H1 (cell line): ENCODE measurements at regions not wholly inside any gene's neighbourhood (a gene's known extent, or its start where the extent isn't known, plus 50 kb on each side); places are given as distances from the start of the nearest gene placed in this dataset.

Source experiments
- CTCF ChIA-PET: fragments of 300-600 bp; sonication (Branson Sonifier 250); formaldehyde crosslinking; loops from one replicate; lab custom pipeline; 2021; ENCODE audit not compliant: partially characterized antibody; lab: Charles Lee
- POLR2A ChIA-PET: fragments of 300-600 bp; sonication (Branson Sonifier 250); formaldehyde crosslinking; loops from one replicate; lab custom pipeline; 2021; ENCODE audit warnings: inconsistent platforms; ENCODE audit not compliant: partially characterized antibody; lab: Charles Lee
- DNase-seq, 2 experiments: peaks; one replicate each; pipeline versions ENCODE4 v3.0.0 to v3.0.0-alpha.2; 2010 to 2022; ENCODE audit warnings: low spot score in 2 of 2, low read depth in 1 of 2, mixed read lengths in 1 of 2
- FAIRE-seq: peaks from 2 replicates; lab custom pipeline; 2011; peaks lifted over from hg19 to GRCh38; lab: Jason Lieb, UNC
- H2AFZ ChIP-seq: 2 replicates; pipeline ENCODE4 v1.8.1; 2012; ENCODE audit warnings: low read length, inconsistent platforms
- H2AK5ac ChIP-seq: 2 replicates; pipeline ENCODE4 v1.6.1; 2013; ENCODE audit warnings: low read depth, low read length
- H2BK120ac ChIP-seq: replicated peaks from 2 replicates; pipeline ENCODE3; 2013; ENCODE audit warnings: low read depth, low read length, inconsistent platforms
- H2BK12ac ChIP-seq: 2 replicates; pipeline ENCODE4 v1.6.1; 2013; ENCODE audit warnings: low read depth, low read length
- H2BK15ac ChIP-seq: 2 replicates; pipeline ENCODE4 v1.6.1; 2013; ENCODE audit warnings: low read length
- H2BK20ac ChIP-seq: 2 replicates; pipeline ENCODE4 v1.6.1; 2013; ENCODE audit warnings: low read length
- H2BK5ac ChIP-seq: 2 replicates; pipeline ENCODE4 v1.6.1; 2013; ENCODE audit warnings: low read depth, low read length
- H3K14ac ChIP-seq: 2 replicates; pipeline ENCODE4 v1.6.1; 2013; ENCODE audit warnings: inconsistent platforms; ENCODE audit not compliant: insufficient read length
- H3K18ac ChIP-seq: 2 replicates; pipeline ENCODE4 v1.6.1; 2013; ENCODE audit warnings: low read length; ENCODE audit errors: extremely low read depth
- H3K23ac ChIP-seq: 2 replicates; pipeline ENCODE4 v1.6.1; 2013; ENCODE audit warnings: inconsistent platforms; ENCODE audit not compliant: insufficient read length
- H3K23me2 ChIP-seq: 2 replicates; pipeline ENCODE4 v1.6.1; 2013; ENCODE audit warnings: low read depth, low read length
- H3K27ac ChIP-seq: 2 replicates; pipeline ENCODE4 v1.6.1; 2011; ENCODE audit warnings: low read depth, low read length, inconsistent platforms
- H3K27me3 ChIP-seq, 4 experiments: replicated peaks in 1 of 4; 1 replicate in 1 of 4; 2 replicates in 3 of 4; pipeline versions ENCODE4 v1.6.1 to v1.8.1; 2011 to 2013; ENCODE audit warnings: low read length in 3 of 4, mild to moderate bottlenecking in 3 of 4, inconsistent platforms in 2 of 4, mixed read lengths in 2 of 4, moderate library complexity in 1 of 4; ENCODE audit not compliant: control insufficient read depth in 3 of 4, insufficient read depth in 3 of 4; ENCODE audit errors: extremely low read depth in 1 of 4
- H3K36me3 ChIP-seq, 4 experiments: 2 replicates each; pipeline versions ENCODE4 v1.6.1 to v1.8.1; 2011 to 2013; ENCODE audit warnings: mild to moderate bottlenecking in 4 of 4, low read length in 3 of 4, moderate library complexity in 2 of 4, control low read depth in 1 of 4, inconsistent platforms in 1 of 4; ENCODE audit not compliant: insufficient read depth in 4 of 4, control insufficient read depth in 2 of 4
- H3K4ac ChIP-seq: replicated peaks from 2 replicates; pipeline ENCODE3; 2013; ENCODE audit warnings: low read length, low read depth, mixed read lengths, inconsistent platforms; ENCODE audit not compliant: insufficient read length
- H3K4me1 ChIP-seq, 4 experiments: replicated peaks in 1 of 4; 1 replicate in 1 of 4; 2 replicates in 3 of 4; pipeline versions ENCODE4 v1.6.1 to v1.8.1; 2011 to 2013; ENCODE audit warnings: low read length in 3 of 4, inconsistent platforms in 2 of 4, mixed read lengths in 1 of 4; ENCODE audit not compliant: insufficient read depth in 4 of 4, control insufficient read depth in 3 of 4
- H3K4me2 ChIP-seq, 2 experiments: 2 replicates each; pipeline versions ENCODE4 v1.6.1 to v1.8.1; 2011 to 2013; ENCODE audit warnings: low read depth in 2 of 2, low read length in 2 of 2, control low read depth in 1 of 2, inconsistent platforms in 1 of 2, mild to moderate bottlenecking in 1 of 2; ENCODE audit not compliant: insufficient read depth in 1 of 2
- H3K4me3 ChIP-seq, 4 experiments: fragments of 200-600, 300-600 bp in 1 of 4; sonication (generic), shearing (Covaris generic), sonication (Bioruptor Twin) in 1 of 4; 2 replicates each; pipeline versions ENCODE4 v1.5.1 to v1.8.1; 2011 to 2016; ENCODE audit warnings: low read length in 4 of 4, low read depth in 3 of 4, control low read depth in 2 of 4, inconsistent platforms in 2 of 4, mild to moderate bottlenecking in 2 of 4, mixed read lengths in 1 of 4, moderate library complexity in 1 of 4; ENCODE audit not compliant: insufficient read depth in 2 of 4; ENCODE audit errors: extremely low read depth in 1 of 4
- H3K56ac ChIP-seq: replicated peaks from 2 replicates; pipeline ENCODE3; 2013; ENCODE audit warnings: low read depth, mild to moderate bottlenecking, mixed read lengths, low read length, inconsistent platforms; ENCODE audit not compliant: insufficient read length
- H3K79me1 ChIP-seq: 2 replicates; pipeline ENCODE4 v1.6.1; 2013; ENCODE audit warnings: low read depth, low read length, control low read depth
- H3K79me2 ChIP-seq, 2 experiments: 2 replicates each; pipeline versions ENCODE4 v1.6.1 to v1.8.1; 2012 to 2013; ENCODE audit warnings: low read length in 2 of 2, mild to moderate bottlenecking in 2 of 2, inconsistent platforms in 1 of 2; ENCODE audit not compliant: insufficient read depth in 2 of 2, control insufficient read depth in 1 of 2
- H3K9ac ChIP-seq, 4 experiments: replicated peaks in 1 of 4; 1 replicate in 1 of 4; 2 replicates in 3 of 4; pipeline versions ENCODE4 v1.6.1 to v1.8.1; 2011 to 2013; ENCODE audit warnings: low read depth in 3 of 4, low read length in 3 of 4, control low read depth in 2 of 4, mild to moderate bottlenecking in 2 of 4, moderate library complexity in 2 of 4, inconsistent platforms in 1 of 4; ENCODE audit errors: extremely low read depth in 1 of 4
- H3K9me3 ChIP-seq, 2 experiments: 2 replicates each; pipeline versions ENCODE4 v1.6.1 to v1.8.1; 2012 to 2013; ENCODE audit warnings: mild to moderate bottlenecking in 2 of 2, moderate library complexity in 2 of 2, control low read depth in 1 of 2, inconsistent platforms in 1 of 2, low read depth in 1 of 2, low read length in 1 of 2, mixed read lengths in 1 of 2; ENCODE audit not compliant: insufficient read depth in 2 of 2
- H4K20me1 ChIP-seq, 2 experiments: replicated peaks in 1 of 2; 2 replicates each; pipeline versions ENCODE3 to v1.8.1; 2011 to 2013; ENCODE audit warnings: inconsistent platforms in 2 of 2, low read length in 2 of 2, mild to moderate bottlenecking in 1 of 2; ENCODE audit not compliant: insufficient read depth in 2 of 2, control insufficient read depth in 1 of 2
- H4K5ac ChIP-seq: 2 replicates; pipeline ENCODE4 v1.6.1; 2013; ENCODE audit warnings: low read length, low read depth, mixed read lengths, inconsistent platforms; ENCODE audit not compliant: insufficient read length
- H4K8ac ChIP-seq: 2 replicates; pipeline ENCODE4 v1.8.0; 2013; ENCODE audit warnings: mild to moderate bottlenecking, moderate library complexity, low read length, inconsistent platforms; ENCODE audit not compliant: insufficient read depth; ENCODE audit errors: extremely low read depth
- H4K91ac ChIP-seq: replicated peaks from 2 replicates; pipeline ENCODE3; 2013; ENCODE audit warnings: low read length, mixed read lengths, inconsistent platforms; ENCODE audit not compliant: insufficient read length
- ATF3 ChIP-seq: IDR thresholded peaks from 2 replicates; pipeline ENCODE4 v1.6.1; 2011; ENCODE audit warnings: low read depth, mild to moderate bottlenecking, low read length; ENCODE audit not compliant: insufficient read depth
- CTCF ChIP-seq, 3 experiments: IDR thresholded peaks; 1 replicate in 2 of 3; 2 replicates in 1 of 3; pipeline versions ENCODE4 v1.5.1 to v1.6.1; 2011; ENCODE audit warnings: low read length in 3 of 3, mild to moderate bottlenecking in 3 of 3, inconsistent platforms in 2 of 3, low read depth in 1 of 3, moderate library complexity in 1 of 3; ENCODE audit not compliant: insufficient read depth in 1 of 3; ENCODE audit errors: control extremely low read depth in 1 of 3
- GTF2F1 ChIP-seq: IDR thresholded peaks from 2 replicates; pipeline ENCODE4 v1.6.1; 2012; ENCODE audit warnings: low read depth, low read length, improper control_type of control experiment, borderline replicate concordance
- HDAC2 ChIP-seq, 2 experiments: fragments of 300-600 bp in 1 of 2; sonication (generic) in 1 of 2; IDR thresholded peaks; 2 replicates each; pipeline ENCODE4 v1.6.1; 2011 to 2012; ENCODE audit warnings: low read depth in 2 of 2, low read length in 2 of 2, mild to moderate bottlenecking in 2 of 2, moderate library complexity in 2 of 2, borderline replicate concordance in 1 of 2, inconsistent platforms in 1 of 2
- JUND ChIP-seq: IDR thresholded peaks from 2 replicates; pipeline ENCODE4 v1.6.1; 2011; ENCODE audit warnings: mild to moderate bottlenecking, improper control_type of control experiment, low read length
- SIN3A ChIP-seq, 2 experiments: IDR thresholded peaks in 1 of 2; conservative IDR thresholded peaks in 1 of 2; 2 replicates each; pipeline ENCODE4 v1.6.1; 2011 to 2012; ENCODE audit warnings: low read length in 2 of 2, improper control_type of control experiment in 1 of 2, low read depth in 1 of 2, mild to moderate bottlenecking in 1 of 2
- SP4 ChIP-seq: IDR thresholded peaks from 2 replicates; pipeline ENCODE4 v1.6.1; 2012; ENCODE audit warnings: low read length, inconsistent platforms
- TAF1 ChIP-seq: IDR thresholded peaks from 2 replicates; pipeline ENCODE4 v1.6.1; 2011; ENCODE audit warnings: mild to moderate bottlenecking, low read depth, low read length
- ZNF274 ChIP-seq: IDR thresholded peaks from 2 replicates; pipeline ENCODE4 v1.7.0; 2012; ENCODE audit warnings: low read length, borderline replicate concordance; ENCODE audit errors: extremely low read depth
- TF ChIP-seq, protein P1 (sequence below): IDR thresholded peaks from 2 replicates; pipeline ENCODE4 v1.6.1; 2012; ENCODE audit warnings: low read length, inconsistent platforms

GRCh38 chr9:23408874-23409273, 417.2 kb downstream of the ELAVL2 start:
- H3K9me3 ChIP-seq, result no peaks in the 10 kb centered on the region
- H3K79me1 ChIP-seq, result no peaks in the 10 kb centered on the region
- H3K4ac ChIP-seq, result no peak overlapping the region
- H4K91ac ChIP-seq, result no peak overlapping the region
- H2BK15ac ChIP-seq, result no peak overlapping the region
- H4K20me1 ChIP-seq, result no peaks in the 10 kb centered on the region
- no peaks in the 10 kb centered on the region for H3K23me2 ChIP-seq
- H3K9ac ChIP-seq, result no peak overlapping the region
- no peak overlapping the region for H3K4me3 ChIP-seq
- H3K27ac ChIP-seq, result no peak overlapping the region
- no peak overlapping the region for H4K8ac ChIP-seq
- H2BK5ac ChIP-seq, result no peak overlapping the region
- no peak overlapping the region for H3K23ac ChIP-seq
- no peak overlapping the region for H2BK120ac ChIP-seq
- no peaks in the 10 kb centered on the region for H3K79me2 ChIP-seq
- no peaks in the 10 kb centered on the region for H3K27me3 ChIP-seq
- H4K5ac ChIP-seq, result no peak overlapping the region
- no peak for DNase-seq
- H3K4me2 ChIP-seq, result no peak overlapping the region
- no peak overlapping the region for H3K14ac ChIP-seq
- no peak overlapping the region for H3K56ac ChIP-seq
- no peak overlapping the region for H3K18ac ChIP-seq
- no peak overlapping the region for H2BK12ac ChIP-seq
- H2AK5ac ChIP-seq, result no peak overlapping the region
- no peaks in the 10 kb centered on the region for H3K4me1 ChIP-seq
- H2AFZ ChIP-seq, result peak overlapping the region; percentile 38; the same call in 1 of the 2 replicates
- FAIRE-seq, result no peak
- ChIA-PET POLR2A (no interaction called here), CTCF (no interaction called here)
- no peak overlapping the region for H2BK20ac ChIP-seq
- H3K36me3 ChIP-seq, result no peaks in the 10 kb centered on the region
- TF ChIP-seq HDAC2 (IDR thresholded peaks at IDR 0.05; ENCODE audit: borderline replicate concordance in 1 of 2, low read depth in 2 of 2, low read length in 2 of 2), result no peak
- no peak for TF ChIP-seq GTF2F1
- no peak for TF ChIP-seq ZNF274
- TF ChIP-seq SP4, result no peak
- no peak for TF ChIP-seq TAF1
- no peak for TF ChIP-seq SIN3A (conservative IDR thresholded peaks at IDR 0.05 in 1 of 2, IDR thresholded peaks at IDR 0.05 in 1 of 2; ENCODE audit: low read depth in 1 of 2, low read length in 2 of 2)
- TF ChIP-seq, protein P1, sequence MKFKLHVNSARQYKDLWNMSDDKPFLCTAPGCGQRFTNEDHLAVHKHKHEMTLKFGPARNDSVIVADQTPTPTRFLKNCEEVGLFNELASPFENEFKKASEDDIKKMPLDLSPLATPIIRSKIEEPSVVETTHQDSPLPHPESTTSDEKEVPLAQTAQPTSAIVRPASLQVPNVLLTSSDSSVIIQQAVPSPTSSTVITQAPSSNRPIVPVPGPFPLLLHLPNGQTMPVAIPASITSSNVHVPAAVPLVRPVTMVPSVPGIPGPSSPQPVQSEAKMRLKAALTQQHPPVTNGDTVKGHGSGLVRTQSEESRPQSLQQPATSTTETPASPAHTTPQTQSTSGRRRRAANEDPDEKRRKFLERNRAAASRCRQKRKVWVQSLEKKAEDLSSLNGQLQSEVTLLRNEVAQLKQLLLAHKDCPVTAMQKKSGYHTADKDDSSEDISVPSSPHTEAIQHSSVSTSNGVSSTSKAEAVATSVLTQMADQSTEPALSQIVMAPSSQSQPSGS, result no peak
- TF ChIP-seq CTCF (IDR thresholded peaks at IDR 0.05; ENCODE audit: control extremely low read depth in 1 of 3, insufficient read depth in 1 of 3, low read depth in 1 of 3, low read length in 3 of 3), result no peak
- TF ChIP-seq JUND, result no peak
- no peak for TF ChIP-seq ATF3
